Prostate gland (tissue), 2 donors: ENCODE measurements at regions not wholly inside any gene's neighbourhood (a gene's known extent, or its start where the extent isn't known, plus 50 kb on each side); places are given as distances from the start of the nearest gene placed in this dataset.

ENCODE experiments used
- POLR2AphosphoS5 ChIP-seq: sonication (generic); formaldehyde crosslinking; IDR thresholded peaks from one replicate; pipeline ENCODE4 v1.6.1; 2017; ENCODE audit warnings: antibody characterized with exemption
- TF ChIP-seq, protein P1 (sequence below), 4 experiments: fragments of 200-600 bp in 2 of 4; fragments of 450-650 bp in 2 of 4; sonication (generic) in 2 of 4; IDR thresholded peaks; 1 replicate in 3 of 4; 2 replicates in 1 of 4; pipeline ENCODE4 v1.5.1; 2016 to 2019; ENCODE audit warnings: antibody characterized with exemption in 4 of 4, mild to moderate bottlenecking in 2 of 4, moderate library complexity in 2 of 4

GRCh38 chr1:239677362-239677761 is 291.0 kb downstream of the CHRM3 start:
- no peak for TF ChIP-seq POLR2AphosphoS5
- TF ChIP-seq, protein P1, sequence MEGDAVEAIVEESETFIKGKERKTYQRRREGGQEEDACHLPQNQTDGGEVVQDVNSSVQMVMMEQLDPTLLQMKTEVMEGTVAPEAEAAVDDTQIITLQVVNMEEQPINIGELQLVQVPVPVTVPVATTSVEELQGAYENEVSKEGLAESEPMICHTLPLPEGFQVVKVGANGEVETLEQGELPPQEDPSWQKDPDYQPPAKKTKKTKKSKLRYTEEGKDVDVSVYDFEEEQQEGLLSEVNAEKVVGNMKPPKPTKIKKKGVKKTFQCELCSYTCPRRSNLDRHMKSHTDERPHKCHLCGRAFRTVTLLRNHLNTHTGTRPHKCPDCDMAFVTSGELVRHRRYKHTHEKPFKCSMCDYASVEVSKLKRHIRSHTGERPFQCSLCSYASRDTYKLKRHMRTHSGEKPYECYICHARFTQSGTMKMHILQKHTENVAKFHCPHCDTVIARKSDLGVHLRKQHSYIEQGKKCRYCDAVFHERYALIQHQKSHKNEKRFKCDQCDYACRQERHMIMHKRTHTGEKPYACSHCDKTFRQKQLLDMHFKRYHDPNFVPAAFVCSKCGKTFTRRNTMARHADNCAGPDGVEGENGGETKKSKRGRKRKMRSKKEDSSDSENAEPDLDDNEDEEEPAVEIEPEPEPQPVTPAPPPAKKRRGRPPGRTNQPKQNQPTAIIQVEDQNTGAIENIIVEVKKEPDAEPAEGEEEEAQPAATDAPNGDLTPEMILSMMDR (IDR thresholded peaks at IDR 0.05): no peak
